Activated T-helper 2 cell treated with anti-CD3 and anti-CD28 coated beads, Interferon-gamma antibody, Interleukin-2, Interleukin-4, amounts not matched to agents 10 μg/mL and 5 μg/mL and 100 μg/mL, durations not matched to agents 14 hours and 24 hours and 36 hours (primary cell): ENCODE measurements at regions not wholly inside any gene's neighbourhood (a gene's known extent, or its start where the extent isn't known, plus 50 kb on each side); places are given as distances from the start of the nearest gene placed in this dataset.

Source experiments
- DNase-seq: peaks from one replicate; pipeline ENCODE4 v3.0.0; 2021; ENCODE audit warnings: low spot score
- H3K27ac Mint-ChIP-seq: one replicate; pipeline ENCODE4 v1.8.0; 2021; ENCODE audit warnings: mixed read lengths
- H3K27me3 Mint-ChIP-seq: one replicate; pipeline ENCODE4 v1.8.0; 2021; ENCODE audit warnings: low read depth, mixed read lengths
- H3K36me3 Mint-ChIP-seq: one replicate; pipeline ENCODE4 v1.8.0; 2021; ENCODE audit warnings: low read depth, mixed read lengths
- H3K4me1 Mint-ChIP-seq: one replicate; pipeline ENCODE4 v1.8.0; 2021; ENCODE audit warnings: low read depth, mixed read lengths
- H3K4me3 Mint-ChIP-seq: one replicate; pipeline ENCODE4 v1.8.0; 2021; ENCODE audit warnings: low read depth, mild to moderate bottlenecking, moderate library complexity, mixed read lengths
- H3K9me3 Mint-ChIP-seq: one replicate; pipeline ENCODE4 v1.8.0; 2021; ENCODE audit warnings: mixed read lengths
- intact Hi-C: fragments of 100-400 bp; cut with micrococcal nuclease; formaldehyde crosslinking; loops from one replicate; pipeline ENCODE4 v1.15.1; 2023

GRCh38 chr5:97929383-97929782, 746.3 kb upstream of the RIOK2 start:
- Mint-ChIP-seq H3K36me3 (no peaks in the 10 kb centered on the region), H3K27me3 (no peaks in the 10 kb centered on the region), H3K27ac (no peak overlapping the region), H3K4me3 (no peak overlapping the region), H3K9me3 (no peaks in the 10 kb centered on the region), H3K4me1 (no peaks in the 10 kb centered on the region)
- no peak for DNase-seq
- intact Hi-C loops: no loop called here

- no peak overlapping the region for H3K27ac Mint-ChIP-seq
- no peaks in the 10 kb centered on the region for H3K9me3 Mint-ChIP-seq
- intact Hi-C loops: no loop called here
- H3K4me3 Mint-ChIP-seq: no peak overlapping the region
- no peak for DNase-seq
- no peaks in the 10 kb centered on the region for H3K27me3 Mint-ChIP-seq
- H3K4me1 Mint-ChIP-seq: no peaks in the 10 kb centered on the region
- no peaks in the 10 kb centered on the region for H3K36me3 Mint-ChIP-seq
These were observed 748.8 kb upstream of the RIOK2 start for GRCh38 chr5:97931829-97932228.

- H3K36me3 Mint-ChIP-seq: no peaks in the 10 kb centered on the region
- no peak overlapping the region for H3K4me3 Mint-ChIP-seq
- no peaks in the 10 kb centered on the region for H3K27me3 Mint-ChIP-seq
- no peaks in the 10 kb centered on the region for H3K9me3 Mint-ChIP-seq
- DNase-seq: no peak
- no peaks in the 10 kb centered on the region for H3K4me1 Mint-ChIP-seq
- intact Hi-C loops: no loop called here
- H3K27ac Mint-ChIP-seq: no peak overlapping the region
These were observed 753.2 kb upstream of the RIOK2 start for GRCh38 chr5:97936231-97936630.

GRCh38 chr5:97937846-97938245, 754.8 kb upstream of the RIOK2 start:
- Mint-ChIP-seq H3K4me1 (no peaks in the 10 kb centered on the region), H3K9me3 (no peaks in the 10 kb centered on the region), H3K36me3 (no peaks in the 10 kb centered on the region), H3K27ac (no peak overlapping the region), H3K27me3 (no peaks in the 10 kb centered on the region), H3K4me3 (no peak overlapping the region)
- intact Hi-C loops: no loop called here
- no peak for DNase-seq

GRCh38 chr5:97943036-97943435, 760.0 kb upstream of the RIOK2 start:
- no peaks in the 10 kb centered on the region for H3K4me1 Mint-ChIP-seq
- H3K36me3 Mint-ChIP-seq: no peaks in the 10 kb centered on the region
- no peak for DNase-seq
- intact Hi-C loops: no loop called here
- no peaks in the 10 kb centered on the region for H3K27me3 Mint-ChIP-seq
- no peak overlapping the region for H3K4me3 Mint-ChIP-seq
- H3K27ac Mint-ChIP-seq: no peak overlapping the region
- no peaks in the 10 kb centered on the region for H3K9me3 Mint-ChIP-seq

- H3K4me3 Mint-ChIP-seq: no peak overlapping the region
- H3K27me3 Mint-ChIP-seq: no peaks in the 10 kb centered on the region
- no peaks in the 10 kb centered on the region for H3K36me3 Mint-ChIP-seq
- H3K27ac Mint-ChIP-seq: no peak overlapping the region
- H3K9me3 Mint-ChIP-seq: no peaks in the 10 kb centered on the region
- intact Hi-C loops: no loop called here
- DNase-seq: no peak
- no peaks in the 10 kb centered on the region for H3K4me1 Mint-ChIP-seq
These were observed 768.1 kb upstream of the RIOK2 start for GRCh38 chr5:97951139-97951538.

GRCh38 chr5:97955450-97955849, 772.4 kb upstream of the RIOK2 start:
- no peaks in the 10 kb centered on the region for H3K36me3 Mint-ChIP-seq
- no peak overlapping the region for H3K27ac Mint-ChIP-seq
- no peak overlapping the region for H3K4me3 Mint-ChIP-seq
- H3K27me3 Mint-ChIP-seq: no peaks in the 10 kb centered on the region
- intact Hi-C loops: no loop called here
- H3K4me1 Mint-ChIP-seq: no peaks in the 10 kb centered on the region
- DNase-seq: no peak
- H3K9me3 Mint-ChIP-seq: no peaks in the 10 kb centered on the region

GRCh38 chr5:97967292-97967691, 784.2 kb upstream of the RIOK2 start:
- H3K27me3 Mint-ChIP-seq: no peaks in the 10 kb centered on the region
- no peaks in the 10 kb centered on the region for H3K36me3 Mint-ChIP-seq
- no peak overlapping the region for H3K4me3 Mint-ChIP-seq
- DNase-seq: no peak
- H3K4me1 Mint-ChIP-seq: no peaks in the 10 kb centered on the region
- no peak overlapping the region for H3K27ac Mint-ChIP-seq
- intact Hi-C loops: no loop called here
- H3K9me3 Mint-ChIP-seq: no peaks in the 10 kb centered on the region

GRCh38 chr5:97968346-97968745, 785.3 kb upstream of the RIOK2 start:
- no peak overlapping the region for H3K27ac Mint-ChIP-seq
- no peak for DNase-seq
- intact Hi-C loops: no loop called here
- H3K27me3 Mint-ChIP-seq: no peaks in the 10 kb centered on the region
- H3K9me3 Mint-ChIP-seq: no peaks in the 10 kb centered on the region
- no peaks in the 10 kb centered on the region for H3K4me1 Mint-ChIP-seq
- no peaks in the 10 kb centered on the region for H3K36me3 Mint-ChIP-seq
- H3K4me3 Mint-ChIP-seq: no peak overlapping the region

GRCh38 chr5:97979740-97980139, 793.7 kb upstream of the RGMB start:
- H3K9me3 Mint-ChIP-seq: no peaks in the 10 kb centered on the region
- no peak overlapping the region for H3K27ac Mint-ChIP-seq
- no peaks in the 10 kb centered on the region for H3K27me3 Mint-ChIP-seq
- no peak for DNase-seq
- H3K4me1 Mint-ChIP-seq: no peaks in the 10 kb centered on the region
- H3K4me3 Mint-ChIP-seq: no peak overlapping the region
- intact Hi-C loops: no loop called here
- no peaks in the 10 kb centered on the region for H3K36me3 Mint-ChIP-seq

- H3K36me3 Mint-ChIP-seq: no peaks in the 10 kb centered on the region
- intact Hi-C loops: no loop called here
- DNase-seq: no peak
- H3K27ac Mint-ChIP-seq: no peak overlapping the region
- H3K4me1 Mint-ChIP-seq: no peaks in the 10 kb centered on the region
- H3K27me3 Mint-ChIP-seq: no peaks in the 10 kb centered on the region
- no peak overlapping the region for H3K4me3 Mint-ChIP-seq
- no peaks in the 10 kb centered on the region for H3K9me3 Mint-ChIP-seq
These were observed 793.2 kb upstream of the RGMB start for GRCh38 chr5:97980291-97980690.

GRCh38 chr5:97986069-97986468, 787.4 kb upstream of the RGMB start:
- Mint-ChIP-seq H3K9me3 (peaks cover 2% of the 10 kb centered on the region), H3K27ac (no peak overlapping the region), H3K27me3 (no peaks in the 10 kb centered on the region), H3K4me3 (no peak overlapping the region), H3K4me1 (no peaks in the 10 kb centered on the region), H3K36me3 (no peaks in the 10 kb centered on the region)
- intact Hi-C loops: no loop called here
- DNase-seq: no peak

- Mint-ChIP-seq H3K27me3 (no peaks in the 10 kb centered on the region), H3K4me3 (no peak overlapping the region), H3K27ac (no peak overlapping the region), H3K4me1 (no peaks in the 10 kb centered on the region), H3K36me3 (no peaks in the 10 kb centered on the region), H3K9me3 (peaks cover 12% of the 10 kb centered on the region)
- DNase-seq: no peak
- intact Hi-C loops: no loop called here
These were observed 782.2 kb upstream of the RGMB start for GRCh38 chr5:97991236-97991635.

GRCh38 chr5:97998941-97999340, 774.5 kb upstream of the RGMB start:
- DNase-seq: no peak
- H3K4me3 Mint-ChIP-seq: no peak overlapping the region
- H3K27ac Mint-ChIP-seq: no peak overlapping the region
- peaks cover 7% of the 10 kb centered on the region for H3K9me3 Mint-ChIP-seq
- no peaks in the 10 kb centered on the region for H3K36me3 Mint-ChIP-seq
- intact Hi-C loops: no loop called here
- H3K27me3 Mint-ChIP-seq: no peaks in the 10 kb centered on the region
- no peaks in the 10 kb centered on the region for H3K4me1 Mint-ChIP-seq
